PC-3 (cell line): ENCODE measurements at regions not wholly inside any gene's neighbourhood (a gene's known extent, or its start where the extent isn't known, plus 50 kb on each side); places are given as distances from the start of the nearest gene placed in this dataset.

Experiments used
- ATAC-seq: fragments of 200-7000 bp; cut with Tn5 transposase; 2 replicates; pipeline ENCODE4 v1.9.1; 2020; ENCODE audit warnings: mild to moderate bottlenecking, moderate library complexity
- BruUV-seq: library from RNA; stranded (reverse); fragments of 400-500 nt; replicated peaks from 2 replicates; lab custom pipeline; 2021; lab: Mats Ljungman, UMichigan
- CTCF ChIA-PET: fragments of 300-600 bp; sonication (Branson Sonifier 250); formaldehyde crosslinking; loops from one replicate; lab custom pipeline; 2022; ENCODE audit warnings: antibody characterized with exemption; lab: Charles Lee
- POLR2A ChIA-PET: fragments of 300-600 bp; sonication (Branson Sonifier 250); formaldehyde crosslinking; loops from one replicate; lab custom pipeline; 2022; ENCODE audit warnings: antibody characterized with exemption; ENCODE audit not compliant: unreplicated experiment; lab: Charles Lee
- DNase-seq: peaks from one replicate; pipeline ENCODE4 v3.0.0-alpha.2; 2015
- H2AFZ ChIP-seq: fragments of 300-600 bp; sonication (generic); 2 replicates; pipeline ENCODE4 v1.6.0; 2016; ENCODE audit warnings: antibody characterized with exemption, low read length
- H3F3A ChIP-seq: fragments of 300-600 bp; sonication (generic); one replicate; pipeline ENCODE4 v1.6.0; 2017; ENCODE audit warnings: antibody characterized with exemption, low read length, control low read depth, mild to moderate bottlenecking; ENCODE audit not compliant: unreplicated experiment
- H3K27ac ChIP-seq: fragments of 300-600 bp; sonication (generic); 2 replicates; pipeline ENCODE4 v1.5.1; 2016; ENCODE audit warnings: mild to moderate bottlenecking, low read length
- H3K27me3 ChIP-seq: fragments of 300-600 bp; sonication (generic); 2 replicates; pipeline ENCODE4 v1.6.1; 2016; ENCODE audit warnings: low read length, mixed read lengths
- H3K36me3 ChIP-seq: fragments of 300-600 bp; sonication (generic); 2 replicates; pipeline ENCODE4 v1.6.1; 2016; ENCODE audit warnings: low read depth, mixed run types, low read length, mixed read lengths
- H3K4me1 ChIP-seq: fragments of 300-600 bp; sonication (generic); 2 replicates; pipeline ENCODE4 v1.5.1; 2016; ENCODE audit warnings: low read length; ENCODE audit not compliant: insufficient read depth
- H3K4me2 ChIP-seq: fragments of 300-600 bp; sonication (generic); 2 replicates; pipeline ENCODE4 v1.6.0; 2016; ENCODE audit warnings: low read length
- H3K4me3 ChIP-seq: fragments of 300-600 bp; sonication (generic); 2 replicates; pipeline ENCODE4 v1.5.1; 2016; ENCODE audit warnings: mild to moderate bottlenecking, low read length, mixed read lengths
- H3K79me2 ChIP-seq: fragments of 300-600 bp; sonication (generic); 2 replicates; pipeline ENCODE4 v1.6.1; 2017; ENCODE audit warnings: low read length, mixed read lengths
- H3K9ac ChIP-seq: fragments of 300-600 bp; sonication (generic); 2 replicates; pipeline ENCODE4 v1.6.0; 2016; ENCODE audit warnings: mild to moderate bottlenecking, low read length
- H3K9me2 ChIP-seq: fragments of 300-600 bp; sonication (generic); replicated peaks from 2 replicates; pipeline ENCODE4 v1.6.1; 2016; ENCODE audit warnings: mixed run types, low read length, mixed read lengths
- H3K9me3 ChIP-seq: fragments of 300-600 bp; sonication (generic); 2 replicates; pipeline ENCODE4 v1.6.1; 2016; ENCODE audit warnings: low read length, mixed read lengths
- H4K20me1 ChIP-seq: fragments of 300-600 bp; sonication (generic); 2 replicates; pipeline ENCODE4 v1.6.1; 2016; ENCODE audit warnings: low read length, mixed read lengths
- CTCF ChIP-seq: fragments of 300-600 bp; sonication (generic); conservative IDR thresholded peaks from 2 replicates; pipeline ENCODE4 v1.5.1; 2017; ENCODE audit warnings: antibody characterized with exemption, low read depth, mild to moderate bottlenecking, low read length
- EZH2 ChIP-seq: fragments of 300-600 bp; sonication (generic); IDR thresholded peaks from one replicate; pipeline ENCODE4 v1.6.1; 2017; ENCODE audit warnings: antibody characterized with exemption, mild to moderate bottlenecking, low read length; ENCODE audit not compliant: unreplicated experiment
- EZH2phosphoT487 ChIP-seq: fragments of 300-600 bp; sonication (generic); IDR thresholded peaks from 2 replicates; pipeline ENCODE4 v1.6.1; 2018; ENCODE audit warnings: mild to moderate bottlenecking, antibody characterized with exemption, low read length, borderline replicate concordance
- intact Hi-C: fragments of 100-400 bp; cut with micrococcal nuclease; formaldehyde crosslinking; loops from 2 replicates; pipeline ENCODE4 v1.9.0; 2023

- no TSS peak for BruUV-seq
- Histone ChIP-seq H3K9me2 (no peaks in the 10 kb centered on the region), H4K20me1 (no peaks in the 10 kb centered on the region), H3K27me3 (peaks cover 24% of the 10 kb centered on the region), H2AFZ (no peak overlapping the region), H3K9me3 (no peaks in the 10 kb centered on the region), H3K79me2 (no peaks in the 10 kb centered on the region), H3K4me3 (no peak overlapping the region), H3F3A (no peaks in the 10 kb centered on the region), H3K9ac (no peak overlapping the region), H3K27ac (no peak overlapping the region), H3K4me1 (peaks cover 9% of the 10 kb centered on the region; the same call in 1 of the 2 replicates), H3K36me3 (no peaks in the 10 kb centered on the region), H3K4me2 (no peak overlapping the region)
- CTCF ChIA-PET, result no interaction called here
- ATAC-seq, result no peak
- TF ChIP-seq CTCF, result no peak
- TF ChIP-seq EZH2, result no peak
- no peak for TF ChIP-seq EZH2phosphoT487
- intact Hi-C loops, result no loop called here
- POLR2A ChIA-PET, result no interaction called here
- DNase-seq, result peak; percentile 62
These were observed 81.6 kb downstream of the LLPH start for GRCh38 chr12:66048835-66049537.

- ATAC-seq, result no peak
- intact Hi-C loops, result no loop called here
- POLR2A ChIA-PET, result no interaction called here
- TF ChIP-seq EZH2phosphoT487 (no peak), EZH2 (no peak), CTCF (no peak)
- no peak overlapping the region for H2AFZ ChIP-seq
- H3K9ac ChIP-seq, result no peak overlapping the region
- CTCF ChIA-PET, result no interaction called here
- peaks cover 9% of the 10 kb centered on the region; the same call in 1 of the 2 replicates for H3K4me1 ChIP-seq
- H3K27ac ChIP-seq, result no peak overlapping the region
- no peak overlapping the region for H3K4me3 ChIP-seq
- H3F3A ChIP-seq, result no peaks in the 10 kb centered on the region
- DNase-seq, result no peak
- H3K79me2 ChIP-seq, result no peaks in the 10 kb centered on the region
- no peaks in the 10 kb centered on the region for H4K20me1 ChIP-seq
- H3K9me2 ChIP-seq, result no peaks in the 10 kb centered on the region
- no peak overlapping the region for H3K4me2 ChIP-seq
- no peaks in the 10 kb centered on the region for H3K9me3 ChIP-seq
- H3K36me3 ChIP-seq, result no peaks in the 10 kb centered on the region
- peaks cover 20% of the 10 kb centered on the region for H3K27me3 ChIP-seq
- no TSS peak for BruUV-seq
These were observed 82.2 kb downstream of the LLPH start for GRCh38 chr12:66048218-66048834.

- BruUV-seq, result no TSS peak
- no peaks in the 10 kb centered on the region for H3K9me3 ChIP-seq
- no peaks in the 10 kb centered on the region for H3K79me2 ChIP-seq
- no peak overlapping the region for H2AFZ ChIP-seq
- ATAC-seq (no peak), DNase-seq (no peak)
- H3K4me1 ChIP-seq, result peaks cover 9% of the 10 kb centered on the region; the same call in 1 of the 2 replicates
- H3K4me3 ChIP-seq, result no peak overlapping the region
- no peaks in the 10 kb centered on the region for H3F3A ChIP-seq
- H3K27me3 ChIP-seq, result peaks cover 16% of the 10 kb centered on the region
- H3K27ac ChIP-seq, result no peak overlapping the region
- H3K9me2 ChIP-seq, result no peaks in the 10 kb centered on the region
- CTCF ChIA-PET, result no interaction called here
- H3K36me3 ChIP-seq, result no peaks in the 10 kb centered on the region
- no peak overlapping the region for H3K9ac ChIP-seq
- H3K4me2 ChIP-seq, result no peak overlapping the region
- intact Hi-C loops, result no loop called here
- TF ChIP-seq EZH2 (no peak), CTCF (no peak), EZH2phosphoT487 (no peak)
- H4K20me1 ChIP-seq, result no peaks in the 10 kb centered on the region
- POLR2A ChIA-PET, result no interaction called here
These were observed 83.0 kb downstream of the LLPH start for GRCh38 chr12:66047411-66048021.
